Trophoblast cell (in vitro differentiated cells and primary cell): ENCODE measurements at regions not wholly inside any gene's neighbourhood (a gene's known extent, or its start where the extent isn't known, plus 50 kb on each side); places are given as distances from the start of the nearest gene placed in this dataset.

Experiments used
- DNase-seq, 2 donors: peaks; one replicate each; pipeline ENCODE4 v3.0.0-alpha.2; 2016
- H2AFZ ChIP-seq: 2 replicates; pipeline ENCODE4 v1.6.1; 2013; ENCODE audit warnings: low read length, moderate library complexity, mild to moderate bottlenecking; ENCODE audit not compliant: insufficient read depth, poor library complexity
- H2AK5ac ChIP-seq: 2 replicates; pipeline ENCODE4 v1.6.1; 2013; ENCODE audit warnings: mild to moderate bottlenecking, low read length
- H2BK120ac ChIP-seq: 2 replicates; pipeline ENCODE4 v1.6.1; 2013; ENCODE audit warnings: low read length, mild to moderate bottlenecking, moderate library complexity; ENCODE audit not compliant: insufficient read depth, poor library complexity
- H2BK12ac ChIP-seq: 2 replicates; pipeline ENCODE4 v1.6.1; 2013; ENCODE audit warnings: mild to moderate bottlenecking, low read length, moderate library complexity
- H2BK5ac ChIP-seq: 2 replicates; pipeline ENCODE4 v1.6.1; 2013; ENCODE audit warnings: low read length, low read depth, moderate library complexity, mild to moderate bottlenecking; ENCODE audit not compliant: poor library complexity
- H3K14ac ChIP-seq: 2 replicates; pipeline ENCODE4 v1.6.1; 2013; ENCODE audit warnings: mild to moderate bottlenecking, low read length
- H3K18ac ChIP-seq: 2 replicates; pipeline ENCODE4 v1.6.1; 2013; ENCODE audit warnings: mild to moderate bottlenecking, low read length
- H3K23ac ChIP-seq: 2 replicates; pipeline ENCODE4 v1.6.1; 2013; ENCODE audit warnings: low read length
- H3K27ac ChIP-seq: 2 replicates; pipeline ENCODE4 v1.5.1; 2013; ENCODE audit warnings: low read depth, mild to moderate bottlenecking, inconsistent platforms, low read length, moderate library complexity
- H3K27me3 ChIP-seq: 2 replicates; pipeline ENCODE4 v1.6.1; 2013; ENCODE audit warnings: inconsistent platforms, mild to moderate bottlenecking, low read length, moderate library complexity; ENCODE audit not compliant: insufficient read depth
- H3K36me3 ChIP-seq, 2 experiments: 1 replicate in 1 of 2; 2 replicates in 1 of 2; pipeline ENCODE4 v1.6.1; 2013; ENCODE audit warnings: low read length in 2 of 2, mild to moderate bottlenecking in 2 of 2, moderate library complexity in 1 of 2; ENCODE audit not compliant: insufficient read depth in 2 of 2, control insufficient read depth in 1 of 2
- H3K4ac ChIP-seq: 2 replicates; pipeline ENCODE4 v1.6.1; 2013; ENCODE audit warnings: low read depth, mild to moderate bottlenecking, low read length, moderate library complexity
- H3K4me1 ChIP-seq, 2 experiments: 1 replicate in 1 of 2; 2 replicates in 1 of 2; pipeline ENCODE4 v1.6.1; 2013; ENCODE audit warnings: low read length in 2 of 2, mild to moderate bottlenecking in 2 of 2, moderate library complexity in 1 of 2; ENCODE audit not compliant: insufficient read depth in 2 of 2, control insufficient read depth in 1 of 2
- H3K4me2 ChIP-seq: 2 replicates; pipeline ENCODE4 v1.6.1; 2013; ENCODE audit warnings: inconsistent platforms, mild to moderate bottlenecking, low read length, moderate library complexity
- H3K4me3 ChIP-seq: 2 replicates; pipeline ENCODE4 v1.5.1; 2013; ENCODE audit warnings: mild to moderate bottlenecking, low read depth, low read length, inconsistent platforms
- H3K79me1 ChIP-seq: one replicate; pipeline ENCODE4 v1.6.1; 2013; ENCODE audit warnings: low read length
- H3K79me2 ChIP-seq: 2 replicates; pipeline ENCODE4 v1.6.1; 2013; ENCODE audit warnings: low read length, mild to moderate bottlenecking; ENCODE audit not compliant: control insufficient read depth, insufficient read depth, poor library complexity
- H3K9ac ChIP-seq: 2 replicates; pipeline ENCODE4 v1.6.1; 2013; ENCODE audit warnings: mild to moderate bottlenecking, low read length
- H3K9me3 ChIP-seq: 2 replicates; pipeline ENCODE4 v1.6.1; 2013; ENCODE audit warnings: low read depth, mild to moderate bottlenecking, control low read depth, inconsistent platforms, low read length; ENCODE audit not compliant: insufficient read depth
- H4K12ac ChIP-seq: 2 replicates; pipeline ENCODE4 v1.6.1; 2013; ENCODE audit warnings: low read depth, mild to moderate bottlenecking, low read length, moderate library complexity
- H4K8ac ChIP-seq: 2 replicates; pipeline ENCODE4 v1.6.1; 2013; ENCODE audit warnings: low read depth, mild to moderate bottlenecking, low read length, moderate library complexity
- H4K91ac ChIP-seq: one replicate; pipeline ENCODE4 v1.6.1; 2013; ENCODE audit warnings: low read depth, mild to moderate bottlenecking, low read length, moderate library complexity
- WGBS: extraction: QIAGEN DNeasy Blood & Tissue Kit; methylation state at CpG from one replicate; pipeline ENCODE4 v1.1.7; 2013; ENCODE audit warnings: missing lambda C conversion rate; ENCODE audit not compliant: insufficient read length, insufficient coverage; ENCODE audit errors: extremely low coverage; 5-methylcytosine and 5-hydroxymethylcytosine counted together

- no peak overlapping the region for H3K9ac ChIP-seq
- no peak overlapping the region for H3K4ac ChIP-seq
- no peaks in the 10 kb centered on the region for H3K4me1 ChIP-seq
- no peak for DNase-seq
- no peaks in the 10 kb centered on the region for H3K27me3 ChIP-seq
- no peak overlapping the region for H4K91ac ChIP-seq
- H3K18ac ChIP-seq: no peak overlapping the region
- WGBS: no CpG with 5 or more reads among the region's 4 CpGs
- no peaks in the 10 kb centered on the region for H3K79me1 ChIP-seq
- no peak overlapping the region for H2BK12ac ChIP-seq
- no peak overlapping the region for H4K8ac ChIP-seq
- no peak overlapping the region for H3K27ac ChIP-seq
- H3K79me2 ChIP-seq: no peaks in the 10 kb centered on the region
- no peak overlapping the region for H2BK5ac ChIP-seq
- no peak overlapping the region for H3K4me3 ChIP-seq
- no peaks in the 10 kb centered on the region for H3K36me3 ChIP-seq
- no peak overlapping the region for H4K12ac ChIP-seq
- H2AFZ ChIP-seq: no peak overlapping the region
- no peak overlapping the region for H2BK120ac ChIP-seq
- no peak overlapping the region for H3K4me2 ChIP-seq
- H3K9me3 ChIP-seq: peaks cover 2% of the 10 kb centered on the region
- no peak overlapping the region for H2AK5ac ChIP-seq
- no peak overlapping the region for H3K14ac ChIP-seq
- no peak overlapping the region for H3K23ac ChIP-seq
These were observed 80.7 kb upstream of the OLFM4 start for GRCh38 chr13:52947921-52948373.

DNA sequence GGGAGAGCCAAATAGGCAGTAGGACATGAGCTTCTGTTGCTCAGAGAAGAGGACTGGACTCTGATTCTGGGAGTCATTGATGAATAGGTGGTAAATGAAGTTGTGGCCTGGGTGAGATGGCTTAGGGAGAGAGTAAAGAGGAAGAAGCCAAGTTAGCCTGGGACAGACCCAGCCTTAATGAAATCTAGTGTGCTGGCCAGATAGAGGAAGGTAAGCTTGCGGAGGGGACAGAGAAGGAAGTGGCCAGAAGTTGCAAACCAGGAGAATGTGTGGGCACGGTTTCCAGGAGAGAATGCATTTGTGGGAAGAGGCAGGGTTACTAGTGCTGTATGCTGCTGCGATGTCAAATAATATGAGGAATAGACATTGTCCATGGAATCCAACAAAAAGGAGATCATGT, 83.3 kb upstream of the OLFM4 start:
- Histone ChIP-seq H3K18ac (no peak overlapping the region), H4K8ac (no peak overlapping the region), H4K12ac (no peak overlapping the region), H4K91ac (no peak overlapping the region), H3K4me2 (no peak overlapping the region), H2BK5ac (no peak overlapping the region), H2BK120ac (no peak overlapping the region), H3K79me2 (no peaks in the 10 kb centered on the region), H3K9me3 (peaks cover 2% of the 10 kb centered on the region), H3K23ac (no peak overlapping the region), H3K4me1 (no peaks in the 10 kb centered on the region), H3K9ac (no peak overlapping the region), H3K79me1 (no peaks in the 10 kb centered on the region), H2AFZ (no peak overlapping the region), H3K4me3 (no peak overlapping the region), H3K27me3 (no peaks in the 10 kb centered on the region), H2AK5ac (no peak overlapping the region), H3K36me3 (no peaks in the 10 kb centered on the region), H3K14ac (no peak overlapping the region), H2BK12ac (no peak overlapping the region), H3K4ac (no peak overlapping the region), H3K27ac (no peak overlapping the region)
- WGBS: no CpG with 5 or more reads among the region's 3 CpGs
- no peak for DNase-seq

GRCh38 chr13:52944697-52945096, 83.9 kb upstream of the OLFM4 start:
- no peak overlapping the region for H3K4me2 ChIP-seq
- H3K9ac ChIP-seq: no peak overlapping the region
- no peaks in the 10 kb centered on the region for H3K27me3 ChIP-seq
- H3K9me3 ChIP-seq: peaks cover 2% of the 10 kb centered on the region
- no peak for DNase-seq
- no peak overlapping the region for H3K18ac ChIP-seq
- H3K36me3 ChIP-seq: no peaks in the 10 kb centered on the region
- no peaks in the 10 kb centered on the region for H3K79me2 ChIP-seq
- H3K27ac ChIP-seq: no peak overlapping the region
- no peak overlapping the region for H4K8ac ChIP-seq
- no peak overlapping the region for H4K12ac ChIP-seq
- H3K14ac ChIP-seq: no peak overlapping the region
- H4K91ac ChIP-seq: no peak overlapping the region
- H3K23ac ChIP-seq: no peak overlapping the region
- H2BK120ac ChIP-seq: no peak overlapping the region
- H2BK12ac ChIP-seq: no peak overlapping the region
- H2BK5ac ChIP-seq: no peak overlapping the region
- no peaks in the 10 kb centered on the region for H3K79me1 ChIP-seq
- H3K4me3 ChIP-seq: no peak overlapping the region
- H2AFZ ChIP-seq: no peak overlapping the region
- H3K4me1 ChIP-seq: no peaks in the 10 kb centered on the region
- H3K4ac ChIP-seq: no peak overlapping the region
- no peak overlapping the region for H2AK5ac ChIP-seq

- Histone ChIP-seq H3K23ac (no peak overlapping the region), H3K79me2 (no peaks in the 10 kb centered on the region), H3K79me1 (no peaks in the 10 kb centered on the region), H2AFZ (no peak overlapping the region), H3K27me3 (no peaks in the 10 kb centered on the region), H3K27ac (no peak overlapping the region), H3K4me2 (no peak overlapping the region), H3K9me3 (no peaks in the 10 kb centered on the region), H3K9ac (no peak overlapping the region), H3K4me3 (no peak overlapping the region), H4K12ac (no peak overlapping the region), H4K91ac (no peak overlapping the region), H3K4ac (no peak overlapping the region), H3K18ac (no peak overlapping the region), H2BK5ac (no peak overlapping the region), H2AK5ac (no peak overlapping the region), H3K4me1 (peaks cover 0 to 3% of the 10 kb centered on the region in 2 experiments), H3K36me3 (no peaks in the 10 kb centered on the region), H4K8ac (no peak overlapping the region), H2BK12ac (no peak overlapping the region), H2BK120ac (no peak overlapping the region), H3K14ac (no peak overlapping the region)
- no peak for DNase-seq
- no CpG with 5 or more reads among the region's 3 CpGs for whole genome bisulfite sequencing
These were observed 89.6 kb upstream of the PCDH8 start for GRCh38 chr13:52938065-52938464.
